GM23338 (cell line): ENCODE measurements at regions not wholly inside any gene's neighbourhood (a gene's known extent, or its start where the extent isn't known, plus 50 kb on each side); places are given as distances from the start of the nearest gene placed in this dataset.

Source experiments
- ATAC-seq: fragments of 200-7000 bp; cut with Tn5 transposase; 3 replicates; pipeline ENCODE4 v1.9.1; 2020
- DNase-seq: peaks from one replicate; pipeline ENCODE4 v3.0.0-alpha.2; 2015; ENCODE audit warnings: low spot score
- H2AFZ ChIP-seq: fragments of 200-600 bp; sonication (generic); 2 replicates; pipeline ENCODE4 v1.8.0; 2016; ENCODE audit warnings: antibody characterized with exemption, mild to moderate bottlenecking, moderate library complexity
- H3F3A ChIP-seq: fragments of 200-600 bp; sonication (generic); replicated peaks from 2 replicates; pipeline ENCODE4 v1.8.0; 2017; ENCODE audit warnings: antibody characterized with exemption, mixed run types, low read depth
- H3K27ac ChIP-seq: fragments of 200-600 bp; sonication (generic); 2 replicates; pipeline ENCODE4 v1.6.1; 2016; ENCODE audit warnings: low read depth
- H3K27me3 ChIP-seq: fragments of 200-600 bp; sonication (generic); 2 replicates; pipeline ENCODE4 v1.8.0; 2016; ENCODE audit warnings: mild to moderate bottlenecking, mixed run types, moderate library complexity; ENCODE audit not compliant: insufficient read depth
- H3K36me3 ChIP-seq: fragments of 200-600 bp; sonication (generic); 2 replicates; pipeline ENCODE4 v1.8.0; 2016; ENCODE audit warnings: mild to moderate bottlenecking; ENCODE audit not compliant: insufficient read depth
- H3K4me1 ChIP-seq: fragments of 200-600 bp; sonication (generic); 2 replicates; pipeline ENCODE4 v1.8.0; 2016; ENCODE audit warnings: mild to moderate bottlenecking, moderate library complexity; ENCODE audit not compliant: insufficient read depth
- H3K4me2 ChIP-seq: fragments of 200-600 bp; sonication (generic); 2 replicates; pipeline ENCODE4 v1.7.1; 2017; ENCODE audit warnings: mixed run types
- H3K4me3 ChIP-seq: fragments of 200-600 bp; sonication (generic); 2 replicates; pipeline ENCODE4 v1.6.1; 2016; ENCODE audit warnings: mixed run types
- H3K79me2 ChIP-seq: fragments of 200-600 bp; sonication (generic); replicated peaks from 2 replicates; pipeline ENCODE4 v1.8.0; 2017; ENCODE audit warnings: mild to moderate bottlenecking; ENCODE audit not compliant: insufficient read depth
- H3K9me2 ChIP-seq: fragments of 200-600 bp; sonication (generic); 2 replicates; pipeline ENCODE4 v1.8.0; 2017; ENCODE audit not compliant: insufficient read depth
- H4K20me1 ChIP-seq: fragments of 200-600 bp; sonication (generic); replicated peaks from 2 replicates; pipeline ENCODE4 v1.8.0; 2017; ENCODE audit warnings: mild to moderate bottlenecking; ENCODE audit not compliant: insufficient read depth
- H3K27ac Mint-ChIP-seq: 2 replicates; pipeline ENCODE4 v1.8.0; 2020; ENCODE audit warnings: inconsistent platforms, mild to moderate bottlenecking, moderate library complexity, mixed read lengths
- H3K27me3 Mint-ChIP-seq: 3 replicates; pipeline ENCODE4 v1.8.0; 2022; ENCODE audit warnings: low read depth, mild to moderate bottlenecking, moderate library complexity, mixed read lengths, inconsistent platforms; ENCODE audit not compliant: insufficient read depth, poor library complexity
- H3K36me3 Mint-ChIP-seq: 3 replicates; pipeline ENCODE4 v1.8.0; 2021; ENCODE audit warnings: low read depth, mild to moderate bottlenecking, inconsistent platforms, moderate library complexity, mixed read lengths
- H3K4me1 Mint-ChIP-seq: 3 replicates; pipeline ENCODE4 v1.8.0; 2020; ENCODE audit warnings: mild to moderate bottlenecking, inconsistent platforms, mixed read lengths
- H3K4me3 Mint-ChIP-seq: 3 replicates; pipeline ENCODE4 v1.8.0; 2021; ENCODE audit warnings: moderate library complexity, mild to moderate bottlenecking, inconsistent platforms, mixed read lengths
- H3K9me3 Mint-ChIP-seq: 3 replicates; pipeline ENCODE4 v1.8.0; 2020; ENCODE audit warnings: moderate library complexity, mild to moderate bottlenecking, inconsistent platforms, mixed read lengths
- CREB1 ChIP-seq: fragments of 250-450 bp; sonication (Bioruptor Pico); IDR thresholded peaks from 2 replicates; pipeline ENCODE4 v1.5.0; 2020; ENCODE audit warnings: low read depth, mild to moderate bottlenecking, moderate library complexity
- CTCF ChIP-seq, 2 experiments: fragments of 200-600 bp in 1 of 2; sonication (generic) in 1 of 2; conservative IDR thresholded peaks; 2 replicates each; pipeline versions ENCODE4 v1.5.1 to v1.6.1; 2016 to 2017; ENCODE audit warnings: antibody characterized with exemption in 2 of 2, low read depth in 2 of 2, mild to moderate bottlenecking in 2 of 2, moderate library complexity in 1 of 2
- ETS1 ChIP-seq: IDR thresholded peaks from 2 replicates; pipeline ENCODE4 v1.6.1; 2016; ENCODE audit warnings: antibody characterized with exemption
- EZH2 ChIP-seq: fragments of 200-600 bp; sonication (generic); IDR thresholded peaks from one replicate; pipeline ENCODE4 v1.8.0; 2017; ENCODE audit warnings: antibody characterized with exemption, mild to moderate bottlenecking, low read depth; ENCODE audit not compliant: unreplicated experiment
- EZH2phosphoT487 ChIP-seq: fragments of 200-600 bp; sonication (generic); IDR thresholded peaks from one replicate; pipeline ENCODE4 v1.8.1; 2018; ENCODE audit warnings: antibody characterized with exemption; ENCODE audit not compliant: unreplicated experiment
- JUNB ChIP-seq: IDR thresholded peaks from one replicate; pipeline ENCODE4 v1.6.1; 2016; ENCODE audit warnings: antibody characterized with exemption; ENCODE audit not compliant: unreplicated experiment
- NANOG ChIP-seq: IDR thresholded peaks from 2 replicates; pipeline ENCODE4 v1.6.1; 2016; ENCODE audit warnings: antibody characterized with exemption, borderline replicate concordance
- POLR2AphosphoS5 ChIP-seq: IDR thresholded peaks from 2 replicates; pipeline ENCODE4 v1.6.1; 2016; ENCODE audit warnings: antibody characterized with exemption, low read depth
- REST ChIP-seq: IDR thresholded peaks from one replicate; pipeline ENCODE4 v1.6.1; 2018; ENCODE audit warnings: antibody characterized with exemption; ENCODE audit not compliant: unreplicated experiment
- STAT1 ChIP-seq: IDR thresholded peaks from one replicate; pipeline ENCODE4 v1.6.1; 2016; ENCODE audit warnings: antibody characterized with exemption; ENCODE audit not compliant: unreplicated experiment
- ZNF114 ChIP-seq: fragments of 250-450 bp; sonication (Bioruptor Pico); IDR thresholded peaks from 2 replicates; pipeline ENCODE4 v1.5.0; 2020; ENCODE audit warnings: mild to moderate bottlenecking, moderate library complexity
- ZNF331 ChIP-seq: fragments of 250-450 bp; sonication (Bioruptor Pico); IDR thresholded peaks from 2 replicates; pipeline ENCODE4 v1.5.0; 2020; ENCODE audit warnings: low read depth, mild to moderate bottlenecking, moderate library complexity
- ZNF462 ChIP-seq: fragments of 250-450 bp; sonication (Bioruptor Pico); IDR thresholded peaks from 2 replicates; pipeline ENCODE4 v1.5.0; 2020; ENCODE audit warnings: mild to moderate bottlenecking, moderate library complexity

- Histone ChIP-seq H3K27me3 (no peaks in the 10 kb centered on the region), H3K4me2 (no peak overlapping the region), H3K27ac (no peak overlapping the region), H3K36me3 (no peaks in the 10 kb centered on the region), H3F3A (no peaks in the 10 kb centered on the region), H3K4me1 (peaks cover 1% of the 10 kb centered on the region), H3K4me3 (no peak overlapping the region), H4K20me1 (no peaks in the 10 kb centered on the region), H3K79me2 (peaks cover 23% of the 10 kb centered on the region), H3K9me2 (no peaks in the 10 kb centered on the region), H2AFZ (no peak overlapping the region)
- no peak overlapping the region; the same call in 1 of the 2 replicates for H3K27ac Mint-ChIP-seq
- DNase-seq (no peak), ATAC-seq (no peak)
- peaks cover 5% of the 10 kb centered on the region; the same call in 2 of the 3 replicates for H3K9me3 Mint-ChIP-seq
- TF ChIP-seq POLR2AphosphoS5 (no peak), ZNF114 (CRISPR knock-in tag) (no peak), JUNB (no peak), NANOG (no peak), ETS1 (no peak), REST (no peak), EZH2 (no peak), STAT1 (no peak), CREB1 (CRISPR knock-in tag) (no peak), ZNF331 (no peak), ZNF462 (no peak), EZH2phosphoT487 (no peak), CTCF (conservative IDR thresholded peaks at IDR 0.05; ENCODE audit: low read depth in 2 of 2) (no peak)
- H3K36me3 Mint-ChIP-seq: peaks cover 7% of the 10 kb centered on the region; the same call in 2 of the 3 replicates
- no peak overlapping the region for H3K4me3 Mint-ChIP-seq
- peaks cover 9% of the 10 kb centered on the region; the same call in 2 of the 3 replicates for H3K4me1 Mint-ChIP-seq
- no peaks in the 10 kb centered on the region for H3K27me3 Mint-ChIP-seq
Observed at GRCh38 chr6:142008781-142009180, 123.9 kb upstream of the GJE1 start.
